H9 (cell line): ENCODE measurements at regions not wholly inside any gene's neighbourhood (a gene's known extent, or its start where the extent isn't known, plus 50 kb on each side); places are given as distances from the start of the nearest gene placed in this dataset.

ENCODE experiments used
- DNase-seq: peaks from one replicate; pipeline ENCODE4 v3.0.0-alpha.2; 2017
- H2AFZ ChIP-seq: one replicate; pipeline ENCODE4 v1.6.1; 2013; ENCODE audit warnings: mild to moderate bottlenecking, low read length, control low read depth, moderate library complexity
- H2AK5ac ChIP-seq: 2 replicates; pipeline ENCODE4 v1.6.1; 2013; ENCODE audit warnings: low read length, control low read depth, mixed read lengths; ENCODE audit not compliant: insufficient read length
- H2BK120ac ChIP-seq: one replicate; pipeline ENCODE4 v1.6.1; 2013; ENCODE audit warnings: low read depth, mild to moderate bottlenecking, low read length, control low read depth, inconsistent platforms; ENCODE audit not compliant: poor library complexity, severe bottlenecking
- H2BK12ac ChIP-seq: 2 replicates; pipeline ENCODE4 v1.6.1; 2013; ENCODE audit warnings: low read length, control low read depth, mixed read lengths, low read depth; ENCODE audit not compliant: insufficient read length
- H2BK15ac ChIP-seq: 2 replicates; pipeline ENCODE4 v1.6.1; 2013; ENCODE audit warnings: low read depth, low read length, control low read depth
- H2BK20ac ChIP-seq: one replicate; pipeline ENCODE4 v1.6.1; 2013; ENCODE audit warnings: low read depth, mild to moderate bottlenecking, low read length, control low read depth, inconsistent platforms; ENCODE audit not compliant: poor library complexity, severe bottlenecking
- H2BK5ac ChIP-seq: 2 replicates; pipeline ENCODE4 v1.6.1; 2013; ENCODE audit warnings: low read length, control low read depth, mixed read lengths; ENCODE audit not compliant: insufficient read length
- H3K14ac ChIP-seq: 2 replicates; pipeline ENCODE4 v1.6.1; 2013; ENCODE audit warnings: low read length, control low read depth; ENCODE audit not compliant: insufficient read depth
- H3K18ac ChIP-seq: 2 replicates; pipeline ENCODE4 v1.6.1; 2013; ENCODE audit warnings: low read depth, mild to moderate bottlenecking, mixed read lengths, low read length, control low read depth; ENCODE audit not compliant: insufficient read length
- H3K23ac ChIP-seq: 2 replicates; pipeline ENCODE4 v1.6.1; 2013; ENCODE audit warnings: low read length, control low read depth, mixed read lengths, low read depth; ENCODE audit not compliant: insufficient read length
- H3K23me2 ChIP-seq: 2 replicates; pipeline ENCODE4 v1.6.1; 2013; ENCODE audit warnings: low read depth, mild to moderate bottlenecking, mixed read lengths, low read length, control low read depth; ENCODE audit not compliant: insufficient read length, poor library complexity, severe bottlenecking
- H3K27ac ChIP-seq: 2 replicates; pipeline ENCODE4 v1.5.1; 2013; ENCODE audit warnings: low read length, control low read depth, mixed read lengths, low read depth; ENCODE audit not compliant: insufficient read length
- H3K27me3 ChIP-seq: 2 replicates; pipeline ENCODE4 v1.6.1; 2013; ENCODE audit warnings: low read length, control low read depth, inconsistent platforms; ENCODE audit not compliant: insufficient read depth
- H3K4ac ChIP-seq: 2 replicates; pipeline ENCODE4 v1.6.1; 2013; ENCODE audit warnings: low read depth, mild to moderate bottlenecking, control low read depth, inconsistent platforms, low read length, moderate library complexity
- H3K4me1 ChIP-seq: 2 replicates; pipeline ENCODE4 v1.6.1; 2013; ENCODE audit warnings: low read length, control low read depth, inconsistent platforms; ENCODE audit not compliant: insufficient read depth
- H3K4me2 ChIP-seq: 2 replicates; pipeline ENCODE4 v1.6.1; 2013; ENCODE audit warnings: low read length, control low read depth, mixed read lengths; ENCODE audit not compliant: insufficient read length, insufficient read depth
- H3K56ac ChIP-seq: 2 replicates; pipeline ENCODE4 v1.6.1; 2013; ENCODE audit warnings: low read depth, mild to moderate bottlenecking, mixed read lengths, low read length, control low read depth; ENCODE audit not compliant: insufficient read length
- H3K79me1 ChIP-seq: 2 replicates; pipeline ENCODE4 v1.6.1; 2013; ENCODE audit warnings: low read depth, mild to moderate bottlenecking, moderate library complexity, low read length, control low read depth, inconsistent platforms; ENCODE audit not compliant: insufficient read depth, poor library complexity, severe bottlenecking
- H3K79me2 ChIP-seq: 2 replicates; pipeline ENCODE4 v1.6.1; 2013; ENCODE audit warnings: low read length, control low read depth, inconsistent platforms; ENCODE audit not compliant: insufficient read depth
- H3K9ac ChIP-seq: 2 replicates; pipeline ENCODE4 v1.6.1; 2013; ENCODE audit warnings: low read length, control low read depth, mixed read lengths; ENCODE audit not compliant: insufficient read length; ENCODE audit errors: extremely low read depth
- H3K9me3 ChIP-seq: one replicate; pipeline ENCODE4 v1.6.1; 2013; ENCODE audit warnings: low read depth, low read length, inconsistent platforms; ENCODE audit not compliant: control insufficient read depth
- H3T11ph ChIP-seq: one replicate; pipeline ENCODE4 v1.6.1; 2013; ENCODE audit warnings: mild to moderate bottlenecking, low read length, control low read depth, inconsistent platforms
- H4K20me1 ChIP-seq: one replicate; pipeline ENCODE4 v1.6.1; 2013; ENCODE audit not compliant: control insufficient read depth, insufficient read length, insufficient read depth
- H4K5ac ChIP-seq: 2 replicates; pipeline ENCODE4 v1.6.1; 2013; ENCODE audit warnings: low read depth, mild to moderate bottlenecking, mixed read lengths, low read length, control low read depth; ENCODE audit not compliant: insufficient read length
- H4K8ac ChIP-seq: replicated peaks from 2 replicates; pipeline ENCODE4 v1.6.1; 2013; ENCODE audit warnings: low read length, control low read depth, mixed read lengths, low read depth; ENCODE audit not compliant: insufficient read length
- H4K91ac ChIP-seq: 2 replicates; pipeline ENCODE4 v1.6.1; 2013; ENCODE audit warnings: low read depth, mild to moderate bottlenecking, moderate library complexity, mixed read lengths, low read length, control low read depth; ENCODE audit not compliant: insufficient read length
- H3K27ac Mint-ChIP-seq, 3 experiments: 2 replicates in 2 of 3; 3 replicates in 1 of 3; pipeline ENCODE4 v1.8.0; 2020 to 2021; ENCODE audit warnings: mixed read lengths in 3 of 3, mild to moderate bottlenecking in 1 of 3, moderate library complexity in 1 of 3
- H3K27me3 Mint-ChIP-seq: 2 replicates; pipeline ENCODE4 v1.8.0; 2021; ENCODE audit warnings: low read depth, mild to moderate bottlenecking, moderate library complexity, mixed read lengths
- H3K36me3 Mint-ChIP-seq, 3 experiments: 2 replicates in 2 of 3; 3 replicates in 1 of 3; pipeline ENCODE4 v1.8.0; 2020 to 2021; ENCODE audit warnings: low read depth in 3 of 3, mixed read lengths in 3 of 3; ENCODE audit not compliant: insufficient read depth in 1 of 3
- H3K4me1 Mint-ChIP-seq, 2 experiments: 2 replicates each; pipeline ENCODE4 v1.8.0; 2020; ENCODE audit warnings: mixed read lengths in 2 of 2
- H3K4me3 Mint-ChIP-seq, 2 experiments: 2 replicates in 1 of 2; 3 replicates in 1 of 2; pipeline ENCODE4 v1.8.0; 2020 to 2021; ENCODE audit warnings: mild to moderate bottlenecking in 2 of 2, mixed read lengths in 2 of 2, moderate library complexity in 1 of 2
- H3K9me3 Mint-ChIP-seq, 2 experiments: 2 replicates in 1 of 2; 3 replicates in 1 of 2; pipeline ENCODE4 v1.8.0; 2020; ENCODE audit warnings: mild to moderate bottlenecking in 2 of 2, mixed read lengths in 2 of 2, moderate library complexity in 1 of 2
- WGBS: extraction: QIAGEN DNeasy Blood & Tissue Kit; methylation state at CpG from one replicate; pipeline ENCODE4 v1.1.7; 2013; ENCODE audit warnings: missing lambda C conversion rate, low lambda C conversion rate, mixed read lengths; ENCODE audit not compliant: insufficient read length; ENCODE audit errors: extremely low coverage; 5-methylcytosine and 5-hydroxymethylcytosine counted together
- TF ChIP-seq, protein P1 (sequence below): fragments of 200-600 bp; sonication (generic); conservative IDR thresholded peaks from 3 replicates; pipeline ENCODE4 v1.8.0; 2021; ENCODE audit warnings: antibody characterized with exemption, mild to moderate bottlenecking

GRCh38 chr6:137944793-137945498 lies 77.9 kb downstream of the TNFAIP3 start:
- H3K4me1 ChIP-seq, result no peaks in the 10 kb centered on the region; the same call in 1 of the 2 replicates
- H3K79me1 ChIP-seq, result no peaks in the 10 kb centered on the region
- no peak overlapping the region for H2BK15ac ChIP-seq
- no peak overlapping the region for H2BK12ac ChIP-seq
- Mint-ChIP-seq H3K27me3 (peaks cover 6% of the 10 kb centered on the region), H3K4me3 (no peak overlapping the region), H3K27ac (no peak overlapping the region), H3K4me1 (no peaks in the 10 kb centered on the region), H3K36me3 (no peaks in the 10 kb centered on the region), H3K9me3 (peaks cover 0 to under 1% of the 10 kb centered on the region in 2 experiments; a peak in 1 of 5 replicates)
- H3K4ac ChIP-seq, result no peak overlapping the region
- H3T11ph ChIP-seq, result no peak overlapping the region
- no peak overlapping the region for H3K56ac ChIP-seq
- TF ChIP-seq, protein P1, sequence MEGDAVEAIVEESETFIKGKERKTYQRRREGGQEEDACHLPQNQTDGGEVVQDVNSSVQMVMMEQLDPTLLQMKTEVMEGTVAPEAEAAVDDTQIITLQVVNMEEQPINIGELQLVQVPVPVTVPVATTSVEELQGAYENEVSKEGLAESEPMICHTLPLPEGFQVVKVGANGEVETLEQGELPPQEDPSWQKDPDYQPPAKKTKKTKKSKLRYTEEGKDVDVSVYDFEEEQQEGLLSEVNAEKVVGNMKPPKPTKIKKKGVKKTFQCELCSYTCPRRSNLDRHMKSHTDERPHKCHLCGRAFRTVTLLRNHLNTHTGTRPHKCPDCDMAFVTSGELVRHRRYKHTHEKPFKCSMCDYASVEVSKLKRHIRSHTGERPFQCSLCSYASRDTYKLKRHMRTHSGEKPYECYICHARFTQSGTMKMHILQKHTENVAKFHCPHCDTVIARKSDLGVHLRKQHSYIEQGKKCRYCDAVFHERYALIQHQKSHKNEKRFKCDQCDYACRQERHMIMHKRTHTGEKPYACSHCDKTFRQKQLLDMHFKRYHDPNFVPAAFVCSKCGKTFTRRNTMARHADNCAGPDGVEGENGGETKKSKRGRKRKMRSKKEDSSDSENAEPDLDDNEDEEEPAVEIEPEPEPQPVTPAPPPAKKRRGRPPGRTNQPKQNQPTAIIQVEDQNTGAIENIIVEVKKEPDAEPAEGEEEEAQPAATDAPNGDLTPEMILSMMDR, result peak; percentile 83
- H2AFZ ChIP-seq, result no peak overlapping the region
- no peak overlapping the region for H4K8ac ChIP-seq
- DNase-seq, result no peak
- H2AK5ac ChIP-seq, result no peak overlapping the region
- no peak overlapping the region for H2BK5ac ChIP-seq
- H4K20me1 ChIP-seq, result no peaks in the 10 kb centered on the region
- H3K4me2 ChIP-seq, result no peak overlapping the region
- no peak overlapping the region for H3K14ac ChIP-seq
- H3K18ac ChIP-seq, result no peak overlapping the region
- whole genome bisulfite sequencing, result no CpG with 5 or more reads among the region's 6 CpGs
- H3K23me2 ChIP-seq, result no peaks in the 10 kb centered on the region
- no peak overlapping the region for H3K23ac ChIP-seq
- no peak overlapping the region for H2BK20ac ChIP-seq
- H3K27me3 ChIP-seq, result no peaks in the 10 kb centered on the region
- H3K9me3 ChIP-seq, result no peaks in the 10 kb centered on the region
- H3K9ac ChIP-seq, result no peak overlapping the region
- no peak overlapping the region for H4K5ac ChIP-seq
- no peak overlapping the region for H3K27ac ChIP-seq
- H3K79me2 ChIP-seq, result no peaks in the 10 kb centered on the region
- no peak overlapping the region for H4K91ac ChIP-seq
- no peak overlapping the region for H2BK120ac ChIP-seq
